Kidney (tissue), 13 donors: ENCODE measurements at regions not wholly inside any gene's neighbourhood (a gene's known extent, or its start where the extent isn't known, plus 50 kb on each side); places are given as distances from the start of the nearest gene placed in this dataset.
A peak's percentile ranks its signal among the peaks of the same experiment; 100 is the strongest.

ENCODE experiments used
- DNase-seq, 5 donors: peaks; one replicate each; pipeline ENCODE4 v3.0.0-alpha.2; 2013 to 2020
- FAIRE-seq: peaks from 2 replicates; lab custom pipeline; 2012; peaks lifted over from hg19 to GRCh38; lab: Jason Lieb, UNC
- H3K27ac ChIP-seq, 2 donors: one replicate each; pipeline ENCODE4 v1.7.0; 2013; ENCODE audit warnings: low read depth in 2 of 2, low read length in 2 of 2, inconsistent platforms in 1 of 2
- H3K27me3 ChIP-seq: one replicate; pipeline ENCODE4 v1.7.1; 2013; ENCODE audit warnings: low read length, inconsistent platforms; ENCODE audit not compliant: control insufficient read depth, insufficient read depth
- H3K36me3 ChIP-seq, 3 donors: one replicate each; pipeline versions ENCODE4 v1.7.0 to v1.7.1; 2013; ENCODE audit warnings: low read length in 3 of 3, control low read depth in 1 of 3, inconsistent platforms in 1 of 3; ENCODE audit not compliant: insufficient read depth in 3 of 3, control insufficient read depth in 2 of 3
- H3K4me1 ChIP-seq, 3 donors: one replicate each; pipeline versions ENCODE4 v1.7.0 to v1.7.1; 2013; ENCODE audit warnings: low read length in 3 of 3, inconsistent platforms in 1 of 3, low read depth in 1 of 3; ENCODE audit not compliant: control insufficient read depth in 2 of 3, insufficient read depth in 2 of 3
- H3K4me3 ChIP-seq, 3 donors: one replicate each; pipeline versions ENCODE4 v1.7.0 to v1.8.1; 2013; ENCODE audit warnings: low read length in 3 of 3, control low read depth in 1 of 3, inconsistent platforms in 1 of 3
- H3K9ac ChIP-seq, 3 donors: one replicate each; pipeline versions ENCODE4 v1.7.0 to v1.7.1; 2013; ENCODE audit warnings: low read length in 3 of 3, control low read depth in 1 of 3, inconsistent platforms in 1 of 3
- H3K9me3 ChIP-seq, 3 donors: one replicate each; pipeline versions ENCODE4 v1.7.0 to v1.7.1; 2013; ENCODE audit warnings: low read length in 3 of 3, control low read depth in 1 of 3, inconsistent platforms in 1 of 3; ENCODE audit not compliant: control insufficient read depth in 2 of 3, insufficient read depth in 1 of 3
- intact Hi-C: fragments of 100-400 bp; cut with DNase I; formaldehyde crosslinking; loops from one replicate; pipeline ENCODE4 v1.11.1; 2022
- TF ChIP-seq, protein P1 (sequence below): IDR thresholded peaks from 3 replicates; pipeline ENCODE4 v1.5.1; 2012; ENCODE audit warnings: mild to moderate bottlenecking, moderate library complexity, borderline replicate concordance; ENCODE audit not compliant: insufficient read depth; ENCODE audit errors: extremely low read depth
- donor health status: control.
- donor health status: control.
- donor health status: control.
- donor health status: control.
- donor health status: control.
- donor health status: DM: yes; HTN: yes; CAD: no.
- donor health status: Normal renal cell carcinoma (clear cell type).

DNA sequence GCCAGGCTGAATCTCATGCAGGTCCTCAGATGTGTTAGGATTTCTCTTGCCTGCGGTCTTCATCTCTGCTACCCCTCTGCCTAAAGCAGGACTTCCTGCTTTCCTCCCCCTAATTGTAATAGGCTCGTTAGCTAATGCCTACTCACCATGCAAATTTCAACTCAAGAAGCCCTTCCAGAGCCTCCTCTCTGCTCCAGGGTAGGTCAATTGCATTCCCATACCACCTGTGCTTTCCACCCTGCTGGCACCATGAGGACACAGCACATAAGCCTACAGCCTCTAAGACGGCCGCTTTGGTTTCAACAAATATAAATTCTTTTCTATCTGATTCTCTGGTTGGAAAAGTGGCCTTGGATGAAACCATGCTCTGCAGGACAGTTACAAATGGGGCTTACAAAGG is 93.9 kb downstream of the QDPR start:
- H3K4me1 ChIP-seq: no peaks in the 10 kb centered on the region
- H3K36me3 ChIP-seq: no peaks in the 10 kb centered on the region
- H3K27ac ChIP-seq: no peak overlapping the region
- no peak for FAIRE-seq
- TF ChIP-seq, protein P1, sequence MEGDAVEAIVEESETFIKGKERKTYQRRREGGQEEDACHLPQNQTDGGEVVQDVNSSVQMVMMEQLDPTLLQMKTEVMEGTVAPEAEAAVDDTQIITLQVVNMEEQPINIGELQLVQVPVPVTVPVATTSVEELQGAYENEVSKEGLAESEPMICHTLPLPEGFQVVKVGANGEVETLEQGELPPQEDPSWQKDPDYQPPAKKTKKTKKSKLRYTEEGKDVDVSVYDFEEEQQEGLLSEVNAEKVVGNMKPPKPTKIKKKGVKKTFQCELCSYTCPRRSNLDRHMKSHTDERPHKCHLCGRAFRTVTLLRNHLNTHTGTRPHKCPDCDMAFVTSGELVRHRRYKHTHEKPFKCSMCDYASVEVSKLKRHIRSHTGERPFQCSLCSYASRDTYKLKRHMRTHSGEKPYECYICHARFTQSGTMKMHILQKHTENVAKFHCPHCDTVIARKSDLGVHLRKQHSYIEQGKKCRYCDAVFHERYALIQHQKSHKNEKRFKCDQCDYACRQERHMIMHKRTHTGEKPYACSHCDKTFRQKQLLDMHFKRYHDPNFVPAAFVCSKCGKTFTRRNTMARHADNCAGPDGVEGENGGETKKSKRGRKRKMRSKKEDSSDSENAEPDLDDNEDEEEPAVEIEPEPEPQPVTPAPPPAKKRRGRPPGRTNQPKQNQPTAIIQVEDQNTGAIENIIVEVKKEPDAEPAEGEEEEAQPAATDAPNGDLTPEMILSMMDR: no peak
- H3K9ac ChIP-seq: no peak overlapping the region
- H3K9me3 ChIP-seq: no peaks in the 10 kb centered on the region
- no peaks in the 10 kb centered on the region for H3K27me3 ChIP-seq
- intact Hi-C loops: no loop called here
- DNase-seq: no peak
- H3K4me3 ChIP-seq: no peak overlapping the region

DNA sequence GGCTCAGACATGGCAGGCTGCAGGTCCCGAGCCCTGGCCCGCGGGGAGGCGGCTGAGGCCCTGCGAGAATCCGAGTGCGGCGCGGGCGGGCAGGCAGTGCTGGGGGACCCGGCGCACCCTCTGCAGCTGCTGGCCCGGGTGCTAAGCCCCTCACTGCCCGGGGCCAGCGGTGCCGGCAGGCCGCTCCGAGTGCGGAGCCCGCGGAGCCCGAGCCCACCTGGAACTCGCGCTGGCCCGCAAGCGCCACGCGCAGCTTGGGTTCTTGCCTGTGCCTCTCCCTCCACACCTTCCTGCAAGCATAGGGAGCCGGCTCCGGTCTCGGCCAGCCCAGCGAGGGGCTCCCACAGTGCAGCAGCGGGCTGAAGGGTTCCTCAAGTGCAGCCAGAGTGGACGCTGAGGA is 97.5 kb downstream of the QDPR start:
- H3K9ac ChIP-seq: no peak overlapping the region
- TF ChIP-seq, protein P1: no peak
- no peak for FAIRE-seq

DNA sequence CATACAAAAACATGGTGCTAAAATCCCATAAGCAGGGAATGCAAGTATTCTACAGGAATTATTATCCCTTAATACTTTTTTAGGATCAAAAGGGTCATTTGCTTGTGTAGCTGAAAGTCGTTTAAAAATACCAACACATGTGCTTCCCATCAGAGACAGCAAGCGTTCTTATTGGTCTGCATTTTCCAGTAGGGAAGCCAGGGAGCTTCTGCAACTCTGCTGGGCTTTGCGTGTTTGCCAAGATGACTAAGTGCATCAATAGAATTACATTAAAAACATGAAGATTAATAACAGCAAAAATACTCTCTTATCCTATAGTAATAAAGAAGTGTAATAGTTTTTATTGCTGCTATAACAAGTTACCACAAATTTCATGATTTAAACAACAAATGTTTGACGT is 111.2 kb downstream of the QDPR start:
- DNase-seq: peak in 1 of 5 donors; percentile 52
- H3K9ac ChIP-seq: no peak overlapping the region
- intact Hi-C loops: no loop called here
- H3K4me3 ChIP-seq: no peak overlapping the region
- TF ChIP-seq, protein P1: no peak
- FAIRE-seq: no peak
- H3K27me3 ChIP-seq: no peaks in the 10 kb centered on the region
- no peaks in the 10 kb centered on the region for H3K36me3 ChIP-seq
- no peaks in the 10 kb centered on the region for H3K9me3 ChIP-seq
- H3K4me1 ChIP-seq: no peaks in the 10 kb centered on the region
- no peak overlapping the region for H3K27ac ChIP-seq

More for the DNA sequence above, 97.5 kb downstream of the QDPR start:
- no peaks in the 10 kb centered on the region for H3K4me1 ChIP-seq
- no peak overlapping the region for H3K27ac ChIP-seq
- intact Hi-C loops: no loop called here
- no peaks in the 10 kb centered on the region for H3K36me3 ChIP-seq
- H3K4me3 ChIP-seq: no peak overlapping the region
- no peaks in the 10 kb centered on the region for H3K27me3 ChIP-seq
- H3K9me3 ChIP-seq: no peaks in the 10 kb centered on the region
- DNase-seq: no peak

DNA sequence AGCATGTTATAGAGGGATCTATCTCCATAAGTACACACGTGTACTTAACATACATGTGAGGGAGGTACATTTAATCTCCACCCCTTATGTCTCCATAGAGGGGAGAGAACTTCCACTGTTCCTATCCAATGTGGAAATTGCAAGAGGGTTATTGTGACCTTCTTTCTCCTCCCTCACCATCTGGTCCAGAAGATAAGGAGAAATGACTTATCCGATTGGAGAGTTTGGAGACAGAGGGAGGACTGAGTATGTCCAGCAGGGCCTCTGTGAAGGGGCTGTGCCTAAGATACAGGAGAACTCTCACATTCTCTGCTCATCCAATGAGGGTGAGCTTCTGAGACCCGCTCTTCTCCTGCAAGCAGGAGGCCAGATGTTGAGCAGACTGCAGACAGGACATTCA is 113.1 kb downstream of the QDPR start:
- H3K4me1 ChIP-seq: no peaks in the 10 kb centered on the region
- TF ChIP-seq, protein P1: no peak
- FAIRE-seq: no peak

More for the DNA sequence above, 113.1 kb downstream of the QDPR start:
- DNase-seq: no peak
- Histone ChIP-seq H3K9ac (no peak overlapping the region), H3K9me3 (no peaks in the 10 kb centered on the region), H3K27me3 (no peaks in the 10 kb centered on the region), H3K36me3 (no peaks in the 10 kb centered on the region), H3K4me3 (no peak overlapping the region), H3K27ac (no peak overlapping the region)
- intact Hi-C loops: no loop called here
